SH-SY5Y (cell line): ENCODE measurements at regions not wholly inside any gene's neighbourhood (a gene's known extent, or its start where the extent isn't known, plus 50 kb on each side); places are given as distances from the start of the nearest gene placed in this dataset.

Experiments used
- GATA2 ChIP-seq: IDR thresholded peaks from 2 replicates; pipeline ENCODE4 v1.6.1; 2011; ENCODE audit warnings: mild to moderate bottlenecking, low read depth, low read length
- GATA3 ChIP-seq: IDR thresholded peaks from 2 replicates; pipeline ENCODE4 v1.6.1; 2011; ENCODE audit warnings: low read depth, mild to moderate bottlenecking, low read length, moderate library complexity

DNA sequence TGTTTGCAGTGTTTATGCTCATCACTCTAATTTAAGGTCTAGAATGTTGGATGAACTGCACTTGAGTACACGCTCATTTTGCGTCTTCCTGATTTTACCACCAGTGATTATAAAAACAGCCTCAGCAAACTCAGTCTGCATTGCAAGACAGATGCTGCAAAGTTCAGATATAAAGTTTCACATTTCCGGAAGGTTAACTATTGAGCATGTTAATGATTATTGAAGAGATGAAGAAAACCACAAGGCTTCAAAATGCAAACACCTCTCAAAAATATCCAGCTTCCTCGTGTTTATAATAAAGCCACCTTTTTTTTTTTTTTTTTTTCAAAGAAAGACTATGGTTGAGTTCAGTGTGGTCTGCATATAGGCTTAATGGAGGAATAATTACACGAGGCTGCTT is 92.1 kb upstream of the BMP4 start:
- TF ChIP-seq GATA2 (no peak), GATA3 (no peak)
